ENCODE measurements at regions not wholly inside any gene's neighbourhood (a gene's known extent, or its start where the extent isn't known, plus 50 kb on each side); places are given as distances from the start of the nearest gene placed in this dataset.

- TF ChIP-seq, protein P1, sequence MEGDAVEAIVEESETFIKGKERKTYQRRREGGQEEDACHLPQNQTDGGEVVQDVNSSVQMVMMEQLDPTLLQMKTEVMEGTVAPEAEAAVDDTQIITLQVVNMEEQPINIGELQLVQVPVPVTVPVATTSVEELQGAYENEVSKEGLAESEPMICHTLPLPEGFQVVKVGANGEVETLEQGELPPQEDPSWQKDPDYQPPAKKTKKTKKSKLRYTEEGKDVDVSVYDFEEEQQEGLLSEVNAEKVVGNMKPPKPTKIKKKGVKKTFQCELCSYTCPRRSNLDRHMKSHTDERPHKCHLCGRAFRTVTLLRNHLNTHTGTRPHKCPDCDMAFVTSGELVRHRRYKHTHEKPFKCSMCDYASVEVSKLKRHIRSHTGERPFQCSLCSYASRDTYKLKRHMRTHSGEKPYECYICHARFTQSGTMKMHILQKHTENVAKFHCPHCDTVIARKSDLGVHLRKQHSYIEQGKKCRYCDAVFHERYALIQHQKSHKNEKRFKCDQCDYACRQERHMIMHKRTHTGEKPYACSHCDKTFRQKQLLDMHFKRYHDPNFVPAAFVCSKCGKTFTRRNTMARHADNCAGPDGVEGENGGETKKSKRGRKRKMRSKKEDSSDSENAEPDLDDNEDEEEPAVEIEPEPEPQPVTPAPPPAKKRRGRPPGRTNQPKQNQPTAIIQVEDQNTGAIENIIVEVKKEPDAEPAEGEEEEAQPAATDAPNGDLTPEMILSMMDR (IDR thresholded peaks at IDR 0.05) = no peak
- TF ChIP-seq POLR2A (IDR thresholded peaks at IDR 0.05) = no peak
Observed at GRCh38 chr7:12017046-12017445, 185.0 kb upstream of the THSD7A start.

All from right lobe of liver (tissue), 4 donors.